NCI-H2081 treated with DMSO at 0.1 percent for 48 hours (cell line): ENCODE measurements at regions not wholly inside any gene's neighbourhood (a gene's known extent, or its start where the extent isn't known, plus 50 kb on each side); places are given as distances from the start of the nearest gene placed in this dataset.

Source experiments
- DNase-seq: peaks from one replicate; lab custom pipeline; 2025; lab: John Stamatoyannopoulos, UW

GRCh38 chr3:43950775-43951174, 260.0 kb downstream of the ABHD5 start:
- DNase-seq, result no peak

- no peak for DNase-seq
Observed at GRCh38 chr3:43951813-43952212, 261.1 kb downstream of the ABHD5 start.

- DNase-seq, result no peak
Observed at GRCh38 chr3:43953380-43953779, 262.6 kb downstream of the ABHD5 start.

GRCh38 chr3:43953814-43954692, 263.3 kb downstream of the ABHD5 start:
- DNase-seq, result no peak

- DNase-seq, result no peak
Observed at GRCh38 chr3:43956945-43957344, 266.2 kb downstream of the ABHD5 start.

GRCh38 chr3:43957553-43957952, 266.8 kb downstream of the ABHD5 start:
- no peak for DNase-seq

- no peak for DNase-seq
Observed at GRCh38 chr3:43958005-43958770, 267.4 kb downstream of the ABHD5 start.

GRCh38 chr3:43958973-43959372, 268.2 kb downstream of the ABHD5 start:
- no peak for DNase-seq

GRCh38 chr3:43959498-43960447, 269.0 kb downstream of the ABHD5 start:
- no peak for DNase-seq

- no peak for DNase-seq
Observed at GRCh38 chr3:43960448-43960840, 269.7 kb downstream of the ABHD5 start.

GRCh38 chr3:43962043-43962442, 271.3 kb downstream of the ABHD5 start:
- no peak for DNase-seq

GRCh38 chr3:43963208-43963607, 272.5 kb downstream of the ABHD5 start:
- no peak for DNase-seq

- DNase-seq, result no peak
Observed at GRCh38 chr3:43964640-43965039, 273.9 kb downstream of the ABHD5 start.

GRCh38 chr3:43965656-43966055, 274.9 kb downstream of the ABHD5 start:
- no peak for DNase-seq

- DNase-seq, result no peak
Observed at GRCh38 chr3:43966126-43966525, 275.4 kb downstream of the ABHD5 start.

GRCh38 chr3:43966530-43966929, 275.2 kb upstream of the TOPAZ1 start:
- DNase-seq, result no peak

GRCh38 chr3:43968465-43968864, 273.2 kb upstream of the TOPAZ1 start:
- DNase-seq, result no peak

GRCh38 chr3:43969944-43970343, 271.7 kb upstream of the TOPAZ1 start:
- DNase-seq, result no peak

GRCh38 chr3:43970351-43970750, 271.3 kb upstream of the TOPAZ1 start:
- DNase-seq, result no peak

- no peak for DNase-seq
Observed at GRCh38 chr3:43970920-43971319, 270.8 kb upstream of the TOPAZ1 start.

- no peak for DNase-seq
Observed at GRCh38 chr3:43971486-43971885, 270.2 kb upstream of the TOPAZ1 start.

GRCh38 chr3:43978708-43979107, 263.0 kb upstream of the TOPAZ1 start:
- no peak for DNase-seq
